Ovary (tissue), 7 donors: ENCODE measurements at regions not wholly inside any gene's neighbourhood (a gene's known extent, or its start where the extent isn't known, plus 50 kb on each side); places are given as distances from the start of the nearest gene placed in this dataset.

Experiments
- DNase-seq, 5 donors: peaks; one replicate each; pipeline ENCODE4 v3.0.0-alpha.2; 2019 to 2020
- H3K27ac ChIP-seq, 2 donors: fragments of 200-600 bp; one replicate each; pipeline versions ENCODE4 v1.5.1 to v1.8.0; 2019 to 2022
- H3K27me3 ChIP-seq: fragments of 200-600 bp; one replicate; pipeline ENCODE4 v1.8.0; 2022
- H3K36me3 ChIP-seq: fragments of 200-600 bp; sonication (generic); one replicate; pipeline ENCODE4 v1.5.1; 2019
- H3K4me1 ChIP-seq: one replicate; pipeline ENCODE4 v1.8.1; 2013; ENCODE audit warnings: mild to moderate bottlenecking, moderate library complexity; ENCODE audit not compliant: insufficient read depth
- H3K4me3 ChIP-seq: fragments of 200-600 bp; sonication (generic); one replicate; pipeline ENCODE4 v1.5.1; 2017
- H3K9me3 ChIP-seq, 2 donors: fragments of 200-600 bp in 1 of 2; sonication (generic) in 1 of 2; one replicate each; pipeline versions ENCODE4 v1.5.1 to v1.8.1; 2013 to 2019; ENCODE audit warnings: mild to moderate bottlenecking in 1 of 2, moderate library complexity in 1 of 2
- CTCF ChIP-seq, 3 donors: fragments of 450-650 bp in 2 of 3; fragments of 200-600 bp in 1 of 3; IDR thresholded peaks; one replicate each; pipeline versions ENCODE4 v1.5.1 to v1.8.0; 2016 to 2022; ENCODE audit warnings: antibody characterized with exemption in 3 of 3, mild to moderate bottlenecking in 1 of 3
- EP300 ChIP-seq: sonication (generic); formaldehyde crosslinking; IDR thresholded peaks from one replicate; pipeline ENCODE4 v1.6.1; 2017; ENCODE audit warnings: antibody characterized with exemption
- POLR2A ChIP-seq: fragments of 450-650 bp; IDR thresholded peaks from one replicate; pipeline ENCODE4 v1.6.1; 2017; ENCODE audit warnings: antibody characterized with exemption, mild to moderate bottlenecking, moderate library complexity
- WGBS, 3 donors: extraction: QIAGEN DNeasy Blood & Tissue Kit in 1 of 3; methylation state at CpG; one replicate each; pipeline versions ENCODE4 v1.1.5 to v1.1.7; 2013 to 2017; 5-methylcytosine and 5-hydroxymethylcytosine counted together
- intact Hi-C, 4 donors: fragments of 100-400 bp; cut with DNase I; formaldehyde crosslinking; loops; one replicate each; pipeline versions ENCODE4 v1.11.0 to v1.15.1; 2022 to 2023
- donor health status: DM: no; HTN: no; CAD: no; lungs with moderate emphysema.
- donor health status: DM: no; HTN: no; CAD: no.
- donor health status: Bipolar disorder and iron deficiency.
- donor health status: DM: no; HTN: no; CAD: no.
- donor health status: DM: yes; HTN: yes; CAD: no.

DNA sequence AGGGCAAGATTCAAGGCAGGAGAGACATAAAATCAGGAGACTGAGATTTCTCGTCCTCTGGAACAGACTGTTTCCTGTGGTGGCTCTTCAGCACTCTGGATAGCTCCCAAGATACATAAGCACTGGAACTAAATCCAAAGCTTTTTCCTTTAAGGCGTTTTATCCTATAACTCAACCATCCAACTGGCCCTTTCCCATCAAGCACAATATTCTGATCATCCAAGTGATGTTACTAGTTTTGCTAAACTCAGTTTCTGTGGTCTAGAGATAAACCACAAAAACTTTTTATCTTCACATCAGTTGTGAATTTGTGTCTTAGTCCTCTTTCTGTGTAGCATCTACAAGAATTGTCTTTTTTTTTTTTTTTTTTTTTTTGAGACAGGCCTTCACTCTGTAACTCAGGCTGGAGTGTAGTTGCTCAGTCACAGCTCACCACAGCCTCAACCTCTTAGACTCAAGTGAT is 299.4 kb downstream of the COX7C start:
- no peak for TF ChIP-seq POLR2A
- TF ChIP-seq EP300, result no peak
- no peak for TF ChIP-seq CTCF (IDR thresholded peaks at IDR 0.05)
- Histone ChIP-seq H3K27me3 (no peaks in the 10 kb centered on the region), H3K27ac (no peak overlapping the region), H3K9me3 (no peaks in the 10 kb centered on the region), H3K4me3 (no peak overlapping the region), H3K36me3 (no peaks in the 10 kb centered on the region), H3K4me1 (no peaks in the 10 kb centered on the region)
- DNase-seq, result no peak
- WGBS, 3 donors, result 4 to 7% (median 5%) methylated on average over 2 of the region's 2 CpGs
- intact Hi-C loops, result no loop called here

DNA sequence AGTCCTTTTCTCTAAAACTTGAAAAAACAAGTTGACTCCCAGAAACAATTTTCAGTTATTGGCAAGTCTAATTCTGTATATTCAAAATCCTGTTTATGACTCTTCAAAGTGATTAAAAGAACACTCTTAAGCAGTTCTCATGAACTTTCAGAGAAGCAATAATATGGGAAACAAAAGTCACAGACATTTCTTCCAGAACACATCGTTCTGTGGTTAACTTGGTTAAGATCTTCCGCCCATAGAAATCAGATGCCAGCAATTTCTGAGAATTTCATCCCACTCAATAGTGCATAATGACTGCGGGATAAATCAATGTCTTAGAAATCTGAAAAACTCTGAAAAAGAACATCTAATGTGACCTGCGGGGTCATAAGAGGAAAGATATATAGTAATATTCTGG is 300.5 kb downstream of the COX7C start:
- DNase-seq, result no peak
- H3K27me3 ChIP-seq, result no peaks in the 10 kb centered on the region
- WGBS, 3 donors, result 64 to 72% (median 69%) methylated on average over 4 of the region's 4 CpGs
- no peaks in the 10 kb centered on the region for H3K36me3 ChIP-seq
- intact Hi-C loops, result no loop called here
- no peaks in the 10 kb centered on the region for H3K9me3 ChIP-seq
- no peak for TF ChIP-seq CTCF (IDR thresholded peaks at IDR 0.05)
- TF ChIP-seq EP300, result no peak
- no peak for TF ChIP-seq POLR2A
- H3K4me3 ChIP-seq, result no peak overlapping the region
- H3K4me1 ChIP-seq, result no peaks in the 10 kb centered on the region
- no peak overlapping the region for H3K27ac ChIP-seq

DNA sequence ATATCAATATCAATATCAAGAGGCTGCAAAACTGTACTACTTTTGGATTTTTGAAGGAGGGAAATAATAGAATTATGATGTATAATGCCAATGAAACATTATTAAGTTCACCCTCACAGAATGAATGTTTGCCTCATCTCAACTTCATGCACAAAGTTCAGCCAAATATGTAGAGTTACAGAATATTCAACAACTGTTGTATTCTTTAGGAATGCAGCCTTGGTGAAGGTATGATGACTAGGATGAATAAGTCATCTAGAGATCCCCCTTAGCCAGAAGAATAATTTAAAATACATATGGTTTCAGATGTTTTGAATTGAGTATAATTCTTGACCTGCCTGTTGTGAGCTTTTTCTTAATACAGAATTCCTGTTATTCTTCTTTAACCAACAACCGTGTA is 308.3 kb downstream of the COX7C start:
- Histone ChIP-seq H3K27me3 (no peaks in the 10 kb centered on the region), H3K27ac (no peak overlapping the region), H3K36me3 (no peaks in the 10 kb centered on the region), H3K4me3 (no peak overlapping the region), H3K9me3 (no peaks in the 10 kb centered on the region), H3K4me1 (no peaks in the 10 kb centered on the region)
- TF ChIP-seq EP300, result no peak
- WGBS, 3 donors, result 68 to 89% (median 80%) methylated on average over 1 of the region's 1 CpG
- DNase-seq, result no peak
- intact Hi-C loops, result no loop called here

DNA sequence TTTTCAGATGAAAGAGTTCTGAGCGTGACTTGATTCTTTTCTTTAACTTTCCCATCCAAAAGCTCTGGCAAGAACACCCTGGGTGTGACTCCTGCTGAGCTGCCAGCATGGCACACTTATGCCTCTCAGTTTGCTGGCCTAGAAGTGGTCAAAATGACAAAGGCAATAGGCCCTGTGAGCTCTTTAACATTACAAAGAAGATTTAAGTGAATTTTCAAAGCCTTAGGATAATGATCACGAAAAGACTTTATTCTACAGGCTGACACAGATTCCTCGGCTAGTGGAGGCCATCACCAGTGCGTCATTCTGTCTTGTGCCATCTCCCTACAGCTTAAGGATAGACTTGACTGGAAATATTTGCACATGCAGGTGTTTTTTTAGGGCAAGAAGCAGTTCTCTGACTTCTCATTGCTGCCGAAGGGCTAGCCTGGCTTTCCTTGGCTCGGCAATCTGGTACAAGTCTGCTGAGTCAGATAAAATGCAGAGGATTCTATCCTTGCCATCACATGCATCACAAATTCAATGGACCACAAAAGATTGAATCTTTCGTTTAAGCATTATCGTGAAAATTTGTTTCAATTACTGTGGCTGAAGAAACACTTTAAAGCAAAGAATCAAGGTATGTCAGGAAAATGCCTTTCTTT is 311.5 kb downstream of the COX7C start:
- intact Hi-C loops, result no loop called here
- Histone ChIP-seq H3K36me3 (no peaks in the 10 kb centered on the region), H3K4me3 (no peak overlapping the region), H3K9me3 (no peaks in the 10 kb centered on the region), H3K4me1 (no peaks in the 10 kb centered on the region), H3K27me3 (no peaks in the 10 kb centered on the region), H3K27ac (no peak overlapping the region)
- 58 to 62% (median 61%) methylated on average over 8 of the region's 8 CpGs for WGBS, 3 donors
- TF ChIP-seq CTCF (IDR thresholded peaks at IDR 0.05) (no peak), EP300 (no peak), POLR2A (no peak)
- no peak for DNase-seq

DNA sequence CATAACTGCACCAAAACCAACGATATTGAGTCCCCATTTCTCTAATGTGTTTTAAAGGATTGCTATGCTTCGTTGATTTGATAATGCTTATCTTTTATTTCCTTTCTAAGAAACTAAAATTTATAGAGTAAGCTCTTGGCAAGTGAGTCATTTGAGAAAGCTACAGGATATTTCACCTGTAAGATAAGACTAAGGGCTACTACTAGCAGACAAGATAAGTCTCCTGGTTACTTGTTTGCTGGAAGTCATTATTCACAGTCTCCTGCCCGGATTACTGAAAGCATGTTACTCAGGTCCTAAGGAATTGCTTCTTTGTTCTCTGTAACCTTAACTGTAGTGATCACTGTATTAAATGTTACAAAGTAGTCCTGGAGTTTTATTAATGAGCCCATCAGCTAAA is 315.9 kb upstream of the RASA1 start:
- H3K4me3 ChIP-seq, result no peak overlapping the region
- 58 to 68% (median 66%) methylated on average over 3 of the region's 3 CpGs for WGBS, 3 donors
- DNase-seq, result no peak
- no peaks in the 10 kb centered on the region for H3K4me1 ChIP-seq
- H3K27ac ChIP-seq, result no peak overlapping the region
- no peaks in the 10 kb centered on the region for H3K9me3 ChIP-seq
- H3K27me3 ChIP-seq, result no peaks in the 10 kb centered on the region
- intact Hi-C loops, result no loop called here
- TF ChIP-seq EP300 (no peak), POLR2A (no peak), CTCF (IDR thresholded peaks at IDR 0.05) (no peak)
- no peaks in the 10 kb centered on the region for H3K36me3 ChIP-seq
